HL-60/S4 treated with retinoic acid at 250 ng/mL for 4 days and 3 days (cell line): ENCODE measurements at regions not wholly inside any gene's neighbourhood (a gene's known extent, or its start where the extent isn't known, plus 50 kb on each side); places are given as distances from the start of the nearest gene placed in this dataset.

Experiments used
- in situ Hi-C: fragments of 300-500 bp; cut with MboI; formaldehyde crosslinking; loops from 2 replicates; pipeline ENCODE4 v1.7.0; 2022; ENCODE audit warnings: low sequenced_read_pairs

DNA sequence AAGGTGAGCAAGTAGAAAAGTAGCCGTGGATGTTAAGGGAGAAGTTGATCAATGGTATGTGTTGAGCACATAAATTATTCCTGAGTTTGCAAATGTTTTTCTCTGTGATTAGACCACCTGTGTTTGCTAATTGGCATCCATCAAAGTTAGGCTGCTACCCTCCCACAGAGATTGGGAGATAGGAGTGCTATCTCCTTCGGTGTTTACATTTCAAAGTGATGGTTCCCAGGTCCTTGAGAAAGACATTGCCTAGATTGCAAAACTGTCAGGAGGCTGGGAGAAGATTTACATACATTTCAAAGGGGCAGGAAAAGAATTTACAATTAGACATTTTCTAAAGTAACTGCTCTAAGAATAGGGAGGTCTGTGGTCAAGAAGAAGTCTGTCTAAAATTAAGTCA, 54.3 kb upstream of the CNTNAP4 start:
- in situ Hi-C loops: no loop called here

DNA sequence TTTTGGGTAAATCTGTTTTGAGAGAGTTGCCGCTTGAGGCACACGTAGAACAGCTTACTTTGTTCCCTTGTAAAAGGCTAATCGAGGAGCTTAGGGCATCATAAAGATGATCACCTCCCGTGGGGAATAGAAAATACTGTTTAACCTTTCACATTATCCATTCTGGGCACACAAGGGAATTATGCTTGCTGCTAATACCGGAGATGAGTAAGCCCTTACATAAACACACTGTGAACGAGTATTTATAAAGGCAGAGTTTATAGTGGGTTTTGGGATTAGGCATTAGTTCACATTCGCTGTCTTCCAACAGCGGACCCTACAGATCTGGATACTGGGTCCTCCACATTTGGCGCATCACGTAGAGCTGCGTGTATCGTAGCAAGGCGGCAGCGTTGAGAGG, 51.2 kb upstream of the CNTNAP4 start:
- in situ Hi-C loops: no loop called here

DNA sequence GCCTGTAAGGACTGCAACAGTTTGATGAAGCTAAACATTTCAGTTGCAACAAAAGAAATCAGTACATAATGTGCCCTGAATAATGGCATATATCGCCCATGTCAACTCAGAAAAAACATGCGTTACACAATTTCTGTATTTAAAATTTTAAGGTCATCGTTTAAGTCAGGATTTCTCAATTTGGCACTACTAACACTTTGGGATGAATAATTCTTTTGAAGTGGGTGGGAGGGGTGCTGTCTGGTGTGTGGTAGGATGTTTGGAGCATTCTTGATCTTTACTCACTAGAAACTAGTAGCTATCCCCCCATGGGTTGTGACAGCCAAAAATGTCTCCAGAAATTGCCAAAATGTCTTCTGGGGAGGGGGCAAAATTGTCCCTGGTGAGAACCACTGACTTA, 50.7 kb upstream of the CNTNAP4 start:
- in situ Hi-C loops: no loop called here
